ENCODE measurements at regions not wholly inside any gene's neighbourhood (a gene's known extent, or its start where the extent isn't known, plus 50 kb on each side); places are given as distances from the start of the nearest gene placed in this dataset.
A peak's percentile ranks its signal among the peaks of the same experiment; 100 is the strongest.

- ATAC-seq = no peak
- no peak for DNase-seq (ENCODE audit: low spot score)
- Mint-ChIP-seq H3K36me3 (peaks cover 11% of the 10 kb centered on the region), H3K9me3 (no peaks in the 10 kb centered on the region), H3K4me3 (no peak overlapping the region), H3K27ac (0 out of 2 replicates have a peak overlapping the region, but pooled peaks have one; percentile 88), H3K27me3 (ENCODE audit: low read depth) (no peaks in the 10 kb centered on the region), H3K4me1 (peaks cover 76% of the 10 kb centered on the region)
- POLR2A ChIA-PET = no interaction called here
- no peak for TF ChIP-seq TEAD1 (CRISPR knock-in tag; IDR thresholded peaks at IDR 0.05)
- CTCF ChIA-PET = no interaction called here
Measured at GRCh38 chr10:6823770-6824169, 243.7 kb upstream of the PRKCQ start.

GRCh38 chr10:6819301-6819700 lies 239.2 kb upstream of the PRKCQ start:
- Mint-ChIP-seq H3K4me3 (no peak overlapping the region), H3K27ac (no peak overlapping the region), H3K27me3 (ENCODE audit: low read depth) (no peaks in the 10 kb centered on the region), H3K36me3 (peaks cover 13% of the 10 kb centered on the region), H3K9me3 (no peaks in the 10 kb centered on the region), H3K4me1 (peaks cover 70% of the 10 kb centered on the region)
- ChIA-PET CTCF (no interaction called here), POLR2A (no interaction called here)
- DNase-seq (ENCODE audit: low spot score) = no peak
- ATAC-seq = no peak
- TF ChIP-seq ELF4 (CRISPR knock-in tag; IDR thresholded peaks at IDR 0.05; ENCODE audit: low read depth) = no peak

GRCh38 chr10:6817770-6818169 lies 237.7 kb upstream of the PRKCQ start:
- no peaks in the 10 kb centered on the region for H3K9me3 Mint-ChIP-seq
- H3K27me3 Mint-ChIP-seq (ENCODE audit: low read depth) = no peaks in the 10 kb centered on the region
- peaks cover 70% of the 10 kb centered on the region for H3K4me1 Mint-ChIP-seq
- no peak overlapping the region for H3K27ac Mint-ChIP-seq
- H3K4me3 Mint-ChIP-seq = no peak overlapping the region
- ATAC-seq = no peak
- POLR2A ChIA-PET = no interaction called here
- CTCF ChIA-PET = no interaction called here
- no peak for DNase-seq (ENCODE audit: low spot score)
- TF ChIP-seq HMGA2 (CRISPR knock-in tag; IDR thresholded peaks at IDR 0.05) (no peak), USF2 (CRISPR knock-in tag; IDR thresholded peaks at IDR 0.05) (no peak), GRHL2 (CRISPR knock-in tag; IDR thresholded peaks at IDR 0.05; ENCODE audit: insufficient replicate concordance, severe bottlenecking) (no peak), NR2C2 (CRISPR knock-in tag; IDR thresholded peaks at IDR 0.05) (no peak), ZNF671 (CRISPR knock-in tag; IDR thresholded peaks at IDR 0.05) (no peak), SMAD4 (CRISPR knock-in tag; IDR thresholded peaks at IDR 0.05) (no peak), E2F5 (CRISPR knock-in tag; IDR thresholded peaks at IDR 0.05) (no peak), ZBTB21 (CRISPR knock-in tag; IDR thresholded peaks at IDR 0.05; ENCODE audit: borderline replicate concordance) (no peak), JUN (CRISPR knock-in tag; IDR thresholded peaks at IDR 0.05) (no peak), E2F1 (CRISPR knock-in tag; IDR thresholded peaks at IDR 0.05) (no peak), PRDM15 (CRISPR knock-in tag; IDR thresholded peaks at IDR 0.05) (no peak), MAX (CRISPR knock-in tag; IDR thresholded peaks at IDR 0.05) (no peak), E2F4 (CRISPR knock-in tag; IDR thresholded peaks at IDR 0.05; ENCODE audit: borderline replicate concordance, low read depth) (no peak), ATF6 (CRISPR knock-in tag; IDR thresholded peaks at IDR 0.05) (no peak), TEAD4 (CRISPR knock-in tag; IDR thresholded peaks at IDR 0.05) (no peak), SOX15 (CRISPR knock-in tag; IDR thresholded peaks at IDR 0.05) (no peak), NFE2L1 (CRISPR knock-in tag; IDR thresholded peaks at IDR 0.05) (no peak), EMX1 (CRISPR knock-in tag; IDR thresholded peaks at IDR 0.05) (no peak), ZNF512 (CRISPR knock-in tag; IDR thresholded peaks at IDR 0.05; ENCODE audit: borderline replicate concordance) (no peak)
- peaks cover 14% of the 10 kb centered on the region for H3K36me3 Mint-ChIP-seq
